NK-92 treated with Interleukin-12 subunit alpha and Interleukin-12 subunit beta, amount 100 ng/mL, for 24 hours (cell line): ENCODE measurements at regions not wholly inside any gene's neighbourhood (a gene's known extent, or its start where the extent isn't known, plus 50 kb on each side); places are given as distances from the start of the nearest gene placed in this dataset.
"Not testable (repeated sequence)": the region's sequence is repeated elsewhere in the genome, so short reads cannot be mapped to it uniquely, and the experiment has no call there.

Source experiments
- DNase-seq: peaks from one replicate; lab custom pipeline; 2025; lab: John Stamatoyannopoulos, UW

GRCh38 chr4:117574085-117574484 lies 460.2 kb upstream of the NDST3 start:
- DNase-seq, result no peak

DNA sequence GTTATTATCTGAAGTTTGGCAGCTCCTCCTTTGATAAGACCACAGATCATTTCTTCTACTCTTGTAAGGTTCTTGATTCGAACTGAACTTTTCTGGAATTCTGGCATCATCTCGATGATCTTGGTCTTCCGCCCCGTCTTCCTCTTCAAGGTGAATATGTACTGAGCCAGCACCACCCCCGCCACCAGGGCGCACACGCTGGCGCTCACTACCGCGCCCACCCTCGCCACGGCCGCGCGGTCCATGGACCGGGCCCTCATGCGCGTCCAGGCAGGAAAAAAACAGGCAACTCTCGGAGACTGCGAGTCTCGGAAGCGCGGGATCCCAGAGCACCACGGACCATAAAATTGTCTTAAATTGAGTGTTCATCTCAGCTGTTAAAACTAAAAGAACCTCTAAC lies 458.4 kb upstream of the NDST3 start:
- no peak for DNase-seq

GRCh38 chr4:117577686-117578311 lies 456.5 kb upstream of the NDST3 start:
- DNase-seq, result no peak

- DNase-seq, result no peak
Measured at GRCh38 chr4:117588771-117589170, 445.5 kb upstream of the NDST3 start.

DNA sequence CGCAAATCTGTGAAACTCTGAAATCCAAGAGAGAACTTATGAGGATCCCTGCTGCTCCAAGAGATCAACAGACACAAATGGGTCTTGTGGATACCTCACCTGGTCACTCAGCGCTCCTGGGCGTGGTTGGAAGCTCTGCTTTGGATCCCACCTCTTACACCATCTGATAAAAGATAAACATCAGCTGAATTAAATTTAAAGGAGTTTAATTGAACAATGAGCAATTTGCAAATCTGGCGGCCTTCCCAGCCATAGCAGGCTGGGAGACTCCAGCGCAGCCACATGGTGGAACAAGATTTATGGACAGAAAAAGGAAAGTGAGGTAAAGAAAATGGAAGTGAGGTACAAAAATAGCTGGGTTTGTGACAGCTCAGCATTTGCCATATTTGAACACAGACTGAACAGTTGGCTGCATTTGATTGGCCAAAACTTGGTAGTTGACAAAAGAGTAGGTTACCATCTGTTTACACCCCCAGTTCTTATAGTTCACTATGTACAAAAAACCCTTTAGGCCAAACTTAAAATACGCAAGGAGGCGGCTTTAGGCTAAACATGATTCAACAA lies 437.3 kb upstream of the NDST3 start:
- DNase-seq, result no peak

DNA sequence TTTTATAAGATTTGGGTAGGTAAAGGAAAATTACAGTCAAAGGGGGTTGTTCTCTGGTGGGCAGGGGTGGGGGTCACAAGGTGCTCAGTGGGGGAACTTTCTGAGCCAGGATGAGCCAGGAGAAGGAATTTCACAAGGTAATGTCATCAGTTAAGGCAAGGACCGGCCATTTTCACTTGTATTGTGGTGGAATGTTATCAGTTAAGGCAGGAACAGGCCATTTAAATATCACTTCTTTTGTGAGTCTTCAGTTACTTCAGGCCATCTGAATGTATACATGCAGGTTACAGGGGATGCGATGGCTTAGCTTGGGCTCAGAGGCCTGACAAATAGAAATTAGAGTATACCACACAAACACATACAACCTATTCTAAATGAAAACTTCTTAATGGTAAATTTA lies 434.9 kb upstream of the NDST3 start:
- DNase-seq, result not testable (repeated sequence)

GRCh38 chr4:117600936-117601335 lies 433.4 kb upstream of the NDST3 start:
- DNase-seq, result not testable (repeated sequence)

GRCh38 chr4:117610706-117611308 lies 423.5 kb upstream of the NDST3 start:
- no peak for DNase-seq

DNA sequence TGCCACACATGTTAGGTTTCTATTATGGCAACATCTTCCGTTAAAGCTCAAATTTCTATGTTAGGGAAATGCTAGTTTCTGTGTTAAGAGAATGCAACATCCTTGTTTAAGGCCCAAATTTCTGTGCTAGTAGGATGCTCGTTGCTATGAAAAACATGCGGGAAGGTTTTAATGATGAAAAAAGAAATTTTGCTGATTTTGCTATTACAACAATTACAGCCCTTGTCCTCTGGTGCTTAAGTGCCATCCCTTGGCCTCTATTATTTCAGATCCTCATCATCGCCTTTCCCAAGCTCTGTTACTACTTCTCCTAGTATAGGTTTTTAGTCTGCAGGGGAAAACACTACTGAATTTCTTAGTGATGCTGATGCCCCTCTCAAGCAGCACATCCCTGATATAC lies 412.6 kb upstream of the NDST3 start:
- no peak for DNase-seq

- DNase-seq, result no peak
Measured at GRCh38 chr4:117623326-117623725, 411.0 kb upstream of the NDST3 start.

DNA sequence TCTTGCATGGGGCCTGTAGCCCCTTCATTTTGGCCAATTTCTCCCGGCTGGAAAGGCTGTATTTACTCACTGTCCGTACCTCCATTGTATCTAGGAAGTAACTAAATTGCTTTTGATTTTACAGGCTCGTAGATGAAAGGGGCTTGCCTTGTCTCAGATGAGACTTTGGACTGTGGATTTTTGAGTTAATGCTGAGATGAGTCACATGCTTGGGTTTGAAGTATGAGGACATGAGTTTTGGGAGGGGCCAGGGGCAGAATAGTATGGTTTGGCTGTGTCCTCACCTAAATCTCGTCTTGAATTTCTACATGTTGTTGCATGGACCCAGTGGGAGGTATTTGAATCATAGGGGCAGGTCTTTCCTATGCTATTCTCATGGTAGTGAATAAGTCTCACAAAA lies 407.6 kb upstream of the NDST3 start:
- DNase-seq, result no peak

DNA sequence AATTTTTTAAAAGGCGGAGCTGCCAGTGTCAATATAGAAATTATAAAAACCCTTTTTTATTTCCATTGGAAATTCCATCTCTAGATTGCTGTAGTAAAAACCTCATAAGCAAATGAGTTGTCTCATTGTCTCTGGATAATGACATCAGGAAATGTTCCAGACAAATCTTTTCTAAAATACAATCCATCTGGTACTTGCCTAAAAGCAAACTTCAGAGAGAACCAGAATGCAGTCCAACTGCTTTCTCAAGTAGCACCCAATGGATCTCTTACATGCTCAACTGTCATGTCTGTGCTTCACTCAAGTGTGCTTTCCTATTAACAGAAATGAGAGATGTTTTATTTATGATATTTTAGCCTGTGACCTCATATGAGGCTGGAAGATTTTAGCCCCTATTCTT lies 399.6 kb upstream of the NDST3 start:
- DNase-seq, result no peak

DNA sequence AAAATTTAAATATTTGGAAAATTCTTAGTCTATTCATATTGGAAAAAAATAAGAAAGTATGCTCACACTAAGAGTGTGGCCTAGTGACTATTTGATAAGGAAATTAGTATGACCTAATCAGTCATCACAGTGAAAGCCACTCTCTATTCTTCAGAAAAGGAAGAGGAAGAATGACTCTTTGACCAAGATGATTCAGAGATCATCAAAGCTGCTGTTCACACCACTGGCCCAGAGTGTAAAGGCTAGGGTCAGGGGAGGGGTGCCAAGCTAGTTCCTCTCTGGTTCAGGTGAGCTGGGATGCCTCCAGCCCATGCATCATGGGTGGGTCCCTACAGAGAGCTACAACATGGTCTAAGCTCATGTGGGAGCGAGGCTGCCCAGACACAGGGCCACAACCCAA lies 396.9 kb upstream of the NDST3 start:
- DNase-seq, result peak; percentile 18

GRCh38 chr4:117640836-117641235 lies 393.4 kb upstream of the NDST3 start:
- no peak for DNase-seq

- DNase-seq, result no peak
Measured at GRCh38 chr4:117641519-117641918, 392.8 kb upstream of the NDST3 start.

DNA sequence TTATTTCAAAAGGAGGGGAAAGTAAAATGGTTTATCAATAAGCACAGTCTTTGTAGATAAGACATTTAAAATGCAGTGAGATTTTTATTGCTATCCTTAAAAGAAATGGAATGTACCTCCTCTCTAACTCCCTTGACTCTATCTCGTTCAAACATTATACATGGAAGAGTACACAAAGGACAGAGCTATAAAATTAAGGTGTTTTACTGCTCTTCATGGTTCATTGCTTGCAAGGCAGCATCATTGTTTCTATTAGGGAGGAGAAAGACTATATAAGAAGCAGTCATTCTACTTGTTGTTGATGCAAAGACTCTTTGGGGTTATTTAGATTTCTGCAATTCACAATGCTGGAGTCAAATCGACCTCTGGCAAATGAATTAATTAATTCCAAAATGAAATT lies 380.2 kb upstream of the NDST3 start:
- DNase-seq, result no peak

DNA sequence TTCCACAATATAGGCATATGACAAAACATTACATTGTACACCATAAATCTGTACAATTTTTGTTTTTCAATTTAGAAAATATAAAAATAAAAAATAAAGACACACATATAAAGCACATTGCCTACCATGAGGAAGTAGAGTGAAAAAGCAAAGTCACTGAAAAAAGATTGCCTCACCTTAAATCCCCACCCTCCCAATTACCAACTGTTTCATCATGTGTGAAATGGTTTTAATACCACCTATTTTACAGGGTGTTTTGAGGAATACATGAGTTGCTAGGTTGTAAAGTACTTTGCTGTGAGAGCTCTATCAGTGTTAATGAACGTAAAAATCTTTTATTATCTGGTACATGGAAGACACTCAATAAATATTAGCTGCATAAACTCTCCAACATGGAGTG lies 373.6 kb upstream of the NDST3 start:
- DNase-seq, result no peak

- no peak for DNase-seq
Measured at GRCh38 chr4:117661091-117662072, 372.9 kb upstream of the NDST3 start.

DNA sequence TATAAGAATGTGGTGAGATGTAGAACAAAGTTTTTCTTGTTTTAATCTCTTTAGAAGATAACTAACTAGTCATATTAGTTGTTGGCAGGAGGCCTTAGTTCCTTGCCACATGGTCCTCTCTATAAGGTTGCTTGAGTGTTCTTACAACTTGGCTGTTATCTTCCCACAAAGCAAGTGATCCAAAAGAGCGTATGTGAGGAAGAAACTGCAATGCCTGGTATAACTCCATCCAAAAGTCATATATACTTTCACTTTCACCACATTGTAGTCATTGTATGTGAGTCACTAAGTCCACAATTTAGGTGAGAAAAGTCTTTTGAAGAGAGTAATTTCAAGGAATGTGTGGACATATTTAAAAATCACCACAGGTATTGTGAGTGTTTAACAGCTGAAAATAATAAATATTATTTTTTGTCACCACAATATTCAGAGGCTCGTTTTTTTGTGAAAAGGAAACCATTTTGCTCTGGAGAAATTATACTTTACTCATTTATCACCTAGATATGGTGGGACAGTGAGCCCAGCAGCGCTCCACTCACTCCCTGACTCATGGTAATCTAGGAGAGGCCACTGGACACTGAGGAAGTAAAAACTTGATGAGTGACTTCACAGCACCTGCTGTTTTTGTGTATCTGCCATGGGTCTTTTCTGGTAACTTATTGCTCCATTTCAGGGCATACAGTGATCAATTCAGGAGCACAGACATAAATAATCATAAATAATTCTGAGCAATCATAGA lies 369.4 kb upstream of the NDST3 start:
- DNase-seq, result no peak

- no peak for DNase-seq
Measured at GRCh38 chr4:117676153-117676552, 358.1 kb upstream of the NDST3 start.

GRCh38 chr4:117678861-117679260 lies 355.4 kb upstream of the NDST3 start:
- no peak for DNase-seq
